Natural killer cell (primary cell): ENCODE measurements at regions not wholly inside any gene's neighbourhood (a gene's known extent, or its start where the extent isn't known, plus 50 kb on each side); places are given as distances from the start of the nearest gene placed in this dataset.

ENCODE experiments used
- ATAC-seq, 3 donors: fragments of 150-1000 bp in 2 of 3; fragments of 200-7000 bp in 1 of 3; cut with Tn5 transposase; 1 replicate in 1 of 3; 2 replicates in 2 of 3; pipeline ENCODE4 v1.10.0; 2021; ENCODE audit warnings: mild to moderate bottlenecking in 2 of 3, moderate library complexity in 2 of 3
- DNase-seq, 2 donors: peaks; one replicate each; pipeline versions ENCODE4 v3.0.0 to v3.0.0-alpha.2; 2013 to 2021; ENCODE audit warnings: mixed read lengths in 1 of 2
- H3K27ac ChIP-seq: one replicate; pipeline ENCODE4 v1.5.1; 2013; ENCODE audit warnings: mild to moderate bottlenecking, low read length
- H3K27me3 ChIP-seq: one replicate; pipeline ENCODE4 v1.6.1; 2013; ENCODE audit warnings: low read length; ENCODE audit not compliant: control insufficient read depth, insufficient read depth
- H3K36me3 ChIP-seq: one replicate; pipeline ENCODE4 v1.6.1; 2013; ENCODE audit warnings: low read length; ENCODE audit not compliant: control insufficient read depth, insufficient read depth
- H3K4me1 ChIP-seq: one replicate; pipeline ENCODE4 v1.6.1; 2013; ENCODE audit warnings: low read length; ENCODE audit not compliant: control insufficient read depth, insufficient read depth
- H3K4me3 ChIP-seq: one replicate; pipeline ENCODE4 v1.5.1; 2013; ENCODE audit warnings: low read length
- H3K9me3 ChIP-seq: one replicate; pipeline ENCODE4 v1.6.1; 2013; ENCODE audit warnings: low read length; ENCODE audit not compliant: control insufficient read depth, insufficient read depth
- H3K27ac Mint-ChIP-seq, 2 donors: one replicate each; pipeline ENCODE4 v1.8.0; 2022; ENCODE audit warnings: mild to moderate bottlenecking in 2 of 2, mixed read lengths in 2 of 2, moderate library complexity in 1 of 2
- H3K27me3 Mint-ChIP-seq, 2 donors: one replicate each; pipeline ENCODE4 v1.8.0; 2022; ENCODE audit warnings: low read depth in 2 of 2, mixed read lengths in 2 of 2
- H3K36me3 Mint-ChIP-seq: one replicate; pipeline ENCODE4 v1.8.0; 2022; ENCODE audit warnings: mixed read lengths
- H3K4me1 Mint-ChIP-seq, 2 donors: one replicate each; pipeline ENCODE4 v1.8.0; 2022; ENCODE audit warnings: mixed read lengths in 2 of 2
- H3K4me3 Mint-ChIP-seq: one replicate; pipeline ENCODE4 v1.8.0; 2022; ENCODE audit warnings: mild to moderate bottlenecking, moderate library complexity, mixed read lengths
- H3K9me3 Mint-ChIP-seq, 2 donors: one replicate each; pipeline ENCODE4 v1.8.0; 2022; ENCODE audit warnings: mixed read lengths in 2 of 2
- WGBS: methylation state at CpG from one replicate; pipeline ENCODE4 v1.1.7; 2013; ENCODE audit warnings: missing lambda C conversion rate; ENCODE audit not compliant: insufficient coverage; 5-methylcytosine and 5-hydroxymethylcytosine counted together
- intact Hi-C: fragments of 100-400 bp; cut with micrococcal nuclease; formaldehyde crosslinking; loops from one replicate; pipeline ENCODE4 v1.14.2; 2022
- TF ChIP-seq, protein P1 (sequence below): fragments of 200-600 bp; IDR thresholded peaks from one replicate; pipeline ENCODE4 v1.8.0; 2022; ENCODE audit warnings: antibody characterized with exemption

DNA sequence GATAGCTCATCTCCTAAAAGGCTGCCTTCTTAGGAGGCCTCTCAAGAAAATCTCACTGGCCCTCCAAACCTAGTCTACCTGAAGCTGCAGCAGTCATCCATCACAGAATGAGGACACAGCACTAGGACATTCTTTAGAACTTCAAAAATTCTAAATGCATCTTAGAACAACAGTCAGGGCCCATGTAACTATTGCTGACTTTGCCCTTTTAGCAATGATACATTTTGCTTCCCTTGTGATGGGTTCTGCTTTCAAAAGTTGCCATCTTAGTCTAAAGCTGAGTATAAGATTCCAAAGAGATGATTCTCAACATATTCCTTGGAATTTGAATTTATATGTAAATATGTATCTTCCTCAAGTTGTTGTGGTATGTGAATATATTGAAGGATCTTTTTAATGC lies 793.0 kb downstream of the RAB28 start:
- Histone ChIP-seq H3K36me3 (no peaks in the 10 kb centered on the region), H3K27me3 (no peaks in the 10 kb centered on the region), H3K9me3 (no peaks in the 10 kb centered on the region), H3K4me3 (no peak overlapping the region), H3K27ac (no peak overlapping the region), H3K4me1 (no peaks in the 10 kb centered on the region)
- no peaks in the 10 kb centered on the region for H3K36me3 Mint-ChIP-seq
- intact Hi-C loops: no loop called here
- TF ChIP-seq, protein P1, sequence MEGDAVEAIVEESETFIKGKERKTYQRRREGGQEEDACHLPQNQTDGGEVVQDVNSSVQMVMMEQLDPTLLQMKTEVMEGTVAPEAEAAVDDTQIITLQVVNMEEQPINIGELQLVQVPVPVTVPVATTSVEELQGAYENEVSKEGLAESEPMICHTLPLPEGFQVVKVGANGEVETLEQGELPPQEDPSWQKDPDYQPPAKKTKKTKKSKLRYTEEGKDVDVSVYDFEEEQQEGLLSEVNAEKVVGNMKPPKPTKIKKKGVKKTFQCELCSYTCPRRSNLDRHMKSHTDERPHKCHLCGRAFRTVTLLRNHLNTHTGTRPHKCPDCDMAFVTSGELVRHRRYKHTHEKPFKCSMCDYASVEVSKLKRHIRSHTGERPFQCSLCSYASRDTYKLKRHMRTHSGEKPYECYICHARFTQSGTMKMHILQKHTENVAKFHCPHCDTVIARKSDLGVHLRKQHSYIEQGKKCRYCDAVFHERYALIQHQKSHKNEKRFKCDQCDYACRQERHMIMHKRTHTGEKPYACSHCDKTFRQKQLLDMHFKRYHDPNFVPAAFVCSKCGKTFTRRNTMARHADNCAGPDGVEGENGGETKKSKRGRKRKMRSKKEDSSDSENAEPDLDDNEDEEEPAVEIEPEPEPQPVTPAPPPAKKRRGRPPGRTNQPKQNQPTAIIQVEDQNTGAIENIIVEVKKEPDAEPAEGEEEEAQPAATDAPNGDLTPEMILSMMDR: no peak
- no peak overlapping the region for H3K4me3 Mint-ChIP-seq
- no peak for ATAC-seq
- H3K4me1 Mint-ChIP-seq: no peaks in the 10 kb centered on the region
- peaks cover 7 to 10% of the 10 kb centered on the region in 2 donors for H3K9me3 Mint-ChIP-seq
- DNase-seq: no peak
- H3K27me3 Mint-ChIP-seq: no peaks in the 10 kb centered on the region
- no peak overlapping the region for H3K27ac Mint-ChIP-seq

DNA sequence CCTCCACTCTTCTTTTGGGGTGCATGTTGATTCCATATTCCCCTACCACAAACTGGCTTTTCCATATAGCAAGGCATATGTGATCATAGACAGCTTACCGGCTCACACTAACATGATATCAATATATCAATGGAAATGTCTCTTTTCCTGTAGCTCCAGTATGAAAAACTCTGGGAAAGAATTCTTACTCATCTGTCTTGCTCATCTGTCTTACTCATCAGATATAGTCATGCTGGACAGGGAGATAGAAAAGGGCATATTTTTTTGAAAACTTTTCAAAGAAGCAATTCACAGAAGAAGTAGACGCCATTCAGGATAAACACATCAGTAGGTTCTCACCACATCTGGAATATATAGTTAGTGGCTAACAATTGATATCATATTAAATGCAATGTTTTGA lies 794.7 kb downstream of the RAB28 start:
- H3K27me3 ChIP-seq: no peaks in the 10 kb centered on the region
- no peak overlapping the region for H3K27ac Mint-ChIP-seq
- no peaks in the 10 kb centered on the region for H3K4me1 Mint-ChIP-seq
- H3K36me3 Mint-ChIP-seq: no peaks in the 10 kb centered on the region
- H3K4me3 ChIP-seq: no peak overlapping the region
- no peaks in the 10 kb centered on the region for H3K9me3 ChIP-seq
- no peaks in the 10 kb centered on the region for H3K4me1 ChIP-seq
- H3K9me3 Mint-ChIP-seq: peaks cover 7 to 10% of the 10 kb centered on the region in 2 donors
- no peaks in the 10 kb centered on the region for H3K27me3 Mint-ChIP-seq
- H3K36me3 ChIP-seq: no peaks in the 10 kb centered on the region
- ATAC-seq (no peak), DNase-seq (no peak)
- no peak overlapping the region for H3K27ac ChIP-seq
- 89% methylated on average over 1 of the region's 2 CpGs for WGBS
- TF ChIP-seq, protein P1: no peak
- no peak overlapping the region for H3K4me3 Mint-ChIP-seq
- intact Hi-C loops: no loop called here

DNA sequence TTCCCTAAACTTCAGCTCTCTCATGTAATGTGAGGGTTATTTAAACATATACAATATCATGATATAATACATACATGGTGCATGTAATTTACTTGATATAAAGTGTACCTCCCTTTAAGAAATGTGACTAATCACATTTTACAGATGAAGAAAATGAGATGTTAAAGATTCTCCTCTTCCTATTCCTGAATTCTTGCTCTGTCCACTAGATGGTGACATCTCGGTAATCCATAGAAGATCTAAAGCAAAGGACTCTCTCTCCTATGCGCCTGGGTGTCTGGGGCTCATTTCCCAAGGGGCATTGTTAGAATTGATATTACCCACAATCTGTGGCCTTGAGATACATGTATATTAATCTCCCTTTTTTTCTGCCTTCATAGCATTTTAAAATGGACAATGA lies 804.9 kb downstream of the RAB28 start:
- Mint-ChIP-seq H3K27ac (no peak overlapping the region), H3K4me1 (no peaks in the 10 kb centered on the region), H3K36me3 (no peaks in the 10 kb centered on the region), H3K4me3 (no peak overlapping the region), H3K27me3 (no peaks in the 10 kb centered on the region), H3K9me3 (peaks cover 0 to 7% of the 10 kb centered on the region in 2 donors)
- no peak overlapping the region for H3K4me3 ChIP-seq
- no peaks in the 10 kb centered on the region for H3K4me1 ChIP-seq
- H3K27me3 ChIP-seq: no peaks in the 10 kb centered on the region
- no peak overlapping the region for H3K27ac ChIP-seq
- DNase-seq (no peak), ATAC-seq (no peak)
- no peaks in the 10 kb centered on the region for H3K36me3 ChIP-seq
- intact Hi-C loops: no loop called here
- no peaks in the 10 kb centered on the region for H3K9me3 ChIP-seq
- TF ChIP-seq, protein P1: no peak
- WGBS: 58% methylated on average over 2 of the region's 2 CpGs

DNA sequence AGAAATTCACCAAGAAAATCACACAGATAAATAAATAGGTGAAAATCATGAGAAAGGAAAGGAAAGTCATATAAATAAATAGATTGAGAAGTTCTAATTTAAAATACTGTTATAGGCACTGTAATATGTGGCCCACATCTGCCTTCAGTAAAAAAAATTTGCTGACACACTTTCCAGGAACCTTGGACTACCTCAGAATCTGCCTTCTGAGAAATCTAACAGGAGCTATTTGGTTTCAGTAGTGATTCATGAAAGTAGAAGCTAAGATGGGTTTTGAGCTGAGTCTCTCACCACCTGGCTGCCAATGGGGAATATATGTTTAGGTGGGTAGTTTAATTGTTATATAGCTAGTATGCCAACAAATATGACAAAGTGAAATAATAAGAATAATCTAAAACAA lies 810.0 kb downstream of the RAB28 start:
- Mint-ChIP-seq H3K27me3 (no peaks in the 10 kb centered on the region), H3K9me3 (peaks cover 4 to 8% of the 10 kb centered on the region in 2 donors), H3K27ac (no peak overlapping the region), H3K36me3 (no peaks in the 10 kb centered on the region), H3K4me3 (no peak overlapping the region), H3K4me1 (no peaks in the 10 kb centered on the region)
- Histone ChIP-seq H3K4me3 (no peak overlapping the region), H3K4me1 (no peaks in the 10 kb centered on the region), H3K9me3 (no peaks in the 10 kb centered on the region), H3K36me3 (no peaks in the 10 kb centered on the region), H3K27ac (no peak overlapping the region), H3K27me3 (no peaks in the 10 kb centered on the region)
- intact Hi-C loops: no loop called here
- TF ChIP-seq, protein P1: no peak
- ATAC-seq (no peak), DNase-seq (no peak)
